GM23338 (cell line): ENCODE measurements at regions not wholly inside any gene's neighbourhood (a gene's known extent, or its start where the extent isn't known, plus 50 kb on each side); places are given as distances from the start of the nearest gene placed in this dataset.

Experiments
- ATAC-seq: fragments of 200-7000 bp; cut with Tn5 transposase; 3 replicates; pipeline ENCODE4 v1.9.1; 2020
- DNase-seq: peaks from one replicate; pipeline ENCODE4 v3.0.0-alpha.2; 2015; ENCODE audit warnings: low spot score
- H2AFZ ChIP-seq: fragments of 200-600 bp; sonication (generic); 2 replicates; pipeline ENCODE4 v1.8.0; 2016; ENCODE audit warnings: antibody characterized with exemption, mild to moderate bottlenecking, moderate library complexity
- H3F3A ChIP-seq: fragments of 200-600 bp; sonication (generic); replicated peaks from 2 replicates; pipeline ENCODE4 v1.8.0; 2017; ENCODE audit warnings: antibody characterized with exemption, mixed run types, low read depth
- H3K27ac ChIP-seq: fragments of 200-600 bp; sonication (generic); 2 replicates; pipeline ENCODE4 v1.6.1; 2016; ENCODE audit warnings: low read depth
- H3K27me3 ChIP-seq: fragments of 200-600 bp; sonication (generic); 2 replicates; pipeline ENCODE4 v1.8.0; 2016; ENCODE audit warnings: mild to moderate bottlenecking, mixed run types, moderate library complexity; ENCODE audit not compliant: insufficient read depth
- H3K36me3 ChIP-seq: fragments of 200-600 bp; sonication (generic); 2 replicates; pipeline ENCODE4 v1.8.0; 2016; ENCODE audit warnings: mild to moderate bottlenecking; ENCODE audit not compliant: insufficient read depth
- H3K4me1 ChIP-seq: fragments of 200-600 bp; sonication (generic); 2 replicates; pipeline ENCODE4 v1.8.0; 2016; ENCODE audit warnings: mild to moderate bottlenecking, moderate library complexity; ENCODE audit not compliant: insufficient read depth
- H3K4me2 ChIP-seq: fragments of 200-600 bp; sonication (generic); 2 replicates; pipeline ENCODE4 v1.7.1; 2017; ENCODE audit warnings: mixed run types
- H3K4me3 ChIP-seq: fragments of 200-600 bp; sonication (generic); 2 replicates; pipeline ENCODE4 v1.6.1; 2016; ENCODE audit warnings: mixed run types
- H3K79me2 ChIP-seq: fragments of 200-600 bp; sonication (generic); replicated peaks from 2 replicates; pipeline ENCODE4 v1.8.0; 2017; ENCODE audit warnings: mild to moderate bottlenecking; ENCODE audit not compliant: insufficient read depth
- H3K9me2 ChIP-seq: fragments of 200-600 bp; sonication (generic); 2 replicates; pipeline ENCODE4 v1.8.0; 2017; ENCODE audit not compliant: insufficient read depth
- H4K20me1 ChIP-seq: fragments of 200-600 bp; sonication (generic); replicated peaks from 2 replicates; pipeline ENCODE4 v1.8.0; 2017; ENCODE audit warnings: mild to moderate bottlenecking; ENCODE audit not compliant: insufficient read depth
- H3K27ac Mint-ChIP-seq: 2 replicates; pipeline ENCODE4 v1.8.0; 2020; ENCODE audit warnings: inconsistent platforms, mild to moderate bottlenecking, moderate library complexity, mixed read lengths
- H3K27me3 Mint-ChIP-seq: 3 replicates; pipeline ENCODE4 v1.8.0; 2022; ENCODE audit warnings: low read depth, mild to moderate bottlenecking, moderate library complexity, mixed read lengths, inconsistent platforms; ENCODE audit not compliant: insufficient read depth, poor library complexity
- H3K36me3 Mint-ChIP-seq: 3 replicates; pipeline ENCODE4 v1.8.0; 2021; ENCODE audit warnings: low read depth, mild to moderate bottlenecking, inconsistent platforms, moderate library complexity, mixed read lengths
- H3K4me1 Mint-ChIP-seq: 3 replicates; pipeline ENCODE4 v1.8.0; 2020; ENCODE audit warnings: mild to moderate bottlenecking, inconsistent platforms, mixed read lengths
- H3K4me3 Mint-ChIP-seq: 3 replicates; pipeline ENCODE4 v1.8.0; 2021; ENCODE audit warnings: moderate library complexity, mild to moderate bottlenecking, inconsistent platforms, mixed read lengths
- H3K9me3 Mint-ChIP-seq: 3 replicates; pipeline ENCODE4 v1.8.0; 2020; ENCODE audit warnings: moderate library complexity, mild to moderate bottlenecking, inconsistent platforms, mixed read lengths
- EZH2 ChIP-seq: fragments of 200-600 bp; sonication (generic); IDR thresholded peaks from one replicate; pipeline ENCODE4 v1.8.0; 2017; ENCODE audit warnings: antibody characterized with exemption, mild to moderate bottlenecking, low read depth; ENCODE audit not compliant: unreplicated experiment
- EZH2phosphoT487 ChIP-seq: fragments of 200-600 bp; sonication (generic); IDR thresholded peaks from one replicate; pipeline ENCODE4 v1.8.1; 2018; ENCODE audit warnings: antibody characterized with exemption; ENCODE audit not compliant: unreplicated experiment
- JUNB ChIP-seq: IDR thresholded peaks from one replicate; pipeline ENCODE4 v1.6.1; 2016; ENCODE audit warnings: antibody characterized with exemption; ENCODE audit not compliant: unreplicated experiment
- NANOG ChIP-seq: IDR thresholded peaks from 2 replicates; pipeline ENCODE4 v1.6.1; 2016; ENCODE audit warnings: antibody characterized with exemption, borderline replicate concordance
- POLR2AphosphoS5 ChIP-seq: IDR thresholded peaks from 2 replicates; pipeline ENCODE4 v1.6.1; 2016; ENCODE audit warnings: antibody characterized with exemption, low read depth
- STAT1 ChIP-seq: IDR thresholded peaks from one replicate; pipeline ENCODE4 v1.6.1; 2016; ENCODE audit warnings: antibody characterized with exemption; ENCODE audit not compliant: unreplicated experiment
- ZNF114 ChIP-seq: fragments of 250-450 bp; sonication (Bioruptor Pico); IDR thresholded peaks from 2 replicates; pipeline ENCODE4 v1.5.0; 2020; ENCODE audit warnings: mild to moderate bottlenecking, moderate library complexity
- ZNF331 ChIP-seq: fragments of 250-450 bp; sonication (Bioruptor Pico); IDR thresholded peaks from 2 replicates; pipeline ENCODE4 v1.5.0; 2020; ENCODE audit warnings: low read depth, mild to moderate bottlenecking, moderate library complexity
- TF ChIP-seq, protein P1 (sequence below), 2 experiments: fragments of 200-600 bp in 1 of 2; sonication (generic) in 1 of 2; conservative IDR thresholded peaks; 2 replicates each; pipeline versions ENCODE4 v1.5.1 to v1.6.1; 2016 to 2017; ENCODE audit warnings: antibody characterized with exemption in 2 of 2, low read depth in 2 of 2, mild to moderate bottlenecking in 2 of 2, moderate library complexity in 1 of 2
- TF ChIP-seq, protein P2 (sequence below): IDR thresholded peaks from 2 replicates; pipeline ENCODE4 v1.6.1; 2016; ENCODE audit warnings: antibody characterized with exemption

DNA sequence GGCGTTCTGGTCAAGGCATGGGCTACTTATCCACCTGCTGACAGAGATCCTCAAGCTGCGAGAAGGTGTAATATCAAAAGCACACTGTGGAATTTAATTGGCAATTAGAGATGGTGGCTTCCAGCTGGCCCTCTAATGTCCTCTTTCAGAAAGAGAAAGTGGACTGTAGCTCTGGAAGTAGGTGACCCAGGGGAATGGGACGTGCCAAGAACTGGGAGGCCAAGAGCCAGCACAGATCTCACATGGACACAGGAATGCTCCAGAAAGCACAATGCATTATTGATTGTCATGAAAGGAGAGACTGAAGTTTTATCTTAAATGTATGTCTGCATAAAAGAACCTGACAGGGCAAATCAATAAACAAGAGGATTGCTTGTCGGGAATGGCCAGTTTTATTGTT, 198.6 kb upstream of the CDH4 start:
- Histone ChIP-seq H4K20me1 (no peaks in the 10 kb centered on the region), H3K4me2 (no peak overlapping the region), H2AFZ (no peak overlapping the region), H3K4me1 (no peaks in the 10 kb centered on the region), H3K36me3 (no peaks in the 10 kb centered on the region), H3K27me3 (no peaks in the 10 kb centered on the region), H3F3A (no peaks in the 10 kb centered on the region), H3K9me2 (no peaks in the 10 kb centered on the region), H3K27ac (no peak overlapping the region), H3K79me2 (no peaks in the 10 kb centered on the region), H3K4me3 (no peak overlapping the region)
- TF ChIP-seq ZNF114 (CRISPR knock-in tag) = no peak
- no peak for TF ChIP-seq ZNF331
- no peak for TF ChIP-seq EZH2phosphoT487
- no peak for TF ChIP-seq EZH2
- TF ChIP-seq, protein P1, sequence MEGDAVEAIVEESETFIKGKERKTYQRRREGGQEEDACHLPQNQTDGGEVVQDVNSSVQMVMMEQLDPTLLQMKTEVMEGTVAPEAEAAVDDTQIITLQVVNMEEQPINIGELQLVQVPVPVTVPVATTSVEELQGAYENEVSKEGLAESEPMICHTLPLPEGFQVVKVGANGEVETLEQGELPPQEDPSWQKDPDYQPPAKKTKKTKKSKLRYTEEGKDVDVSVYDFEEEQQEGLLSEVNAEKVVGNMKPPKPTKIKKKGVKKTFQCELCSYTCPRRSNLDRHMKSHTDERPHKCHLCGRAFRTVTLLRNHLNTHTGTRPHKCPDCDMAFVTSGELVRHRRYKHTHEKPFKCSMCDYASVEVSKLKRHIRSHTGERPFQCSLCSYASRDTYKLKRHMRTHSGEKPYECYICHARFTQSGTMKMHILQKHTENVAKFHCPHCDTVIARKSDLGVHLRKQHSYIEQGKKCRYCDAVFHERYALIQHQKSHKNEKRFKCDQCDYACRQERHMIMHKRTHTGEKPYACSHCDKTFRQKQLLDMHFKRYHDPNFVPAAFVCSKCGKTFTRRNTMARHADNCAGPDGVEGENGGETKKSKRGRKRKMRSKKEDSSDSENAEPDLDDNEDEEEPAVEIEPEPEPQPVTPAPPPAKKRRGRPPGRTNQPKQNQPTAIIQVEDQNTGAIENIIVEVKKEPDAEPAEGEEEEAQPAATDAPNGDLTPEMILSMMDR (conservative IDR thresholded peaks at IDR 0.05; ENCODE audit: low read depth in 2 of 2) = no peak
- no peak for TF ChIP-seq JUNB
- TF ChIP-seq POLR2AphosphoS5 = no peak
- no peak for TF ChIP-seq STAT1
- DNase-seq = no peak
- peaks cover 10% of the 10 kb centered on the region for H3K4me1 Mint-ChIP-seq
- H3K27ac Mint-ChIP-seq = no peak overlapping the region
- peaks cover 25% of the 10 kb centered on the region for H3K27me3 Mint-ChIP-seq
- H3K4me3 Mint-ChIP-seq = no peak overlapping the region
- H3K36me3 Mint-ChIP-seq = no peaks in the 10 kb centered on the region
- peaks cover 2% of the 10 kb centered on the region; the same call in 1 of the 3 replicates for H3K9me3 Mint-ChIP-seq
- no peak for ATAC-seq

- H3K27me3 Mint-ChIP-seq = peaks cover 25% of the 10 kb centered on the region
- DNase-seq = no peak
- H3K9me3 Mint-ChIP-seq = no peaks in the 10 kb centered on the region; the same call in 2 of the 3 replicates
- H3K9me2 ChIP-seq = no peaks in the 10 kb centered on the region
- H3K27ac Mint-ChIP-seq = no peak overlapping the region
- no peaks in the 10 kb centered on the region for H3K4me1 ChIP-seq
- H3K4me3 ChIP-seq = no peak overlapping the region
- H3K36me3 Mint-ChIP-seq = no peaks in the 10 kb centered on the region
- no peaks in the 10 kb centered on the region for H3K36me3 ChIP-seq
- H3K4me2 ChIP-seq = no peak overlapping the region
- no peak overlapping the region for H3K4me3 Mint-ChIP-seq
- H4K20me1 ChIP-seq = no peaks in the 10 kb centered on the region
- H3K4me1 Mint-ChIP-seq = peaks cover 10% of the 10 kb centered on the region
- no peak for ATAC-seq
- no peaks in the 10 kb centered on the region for H3K27me3 ChIP-seq
- no peak overlapping the region for H3K27ac ChIP-seq
- TF ChIP-seq, protein P1 (conservative IDR thresholded peaks at IDR 0.05; ENCODE audit: low read depth in 2 of 2) = no peak
- TF ChIP-seq JUNB (no peak), EZH2phosphoT487 (no peak), NANOG (no peak)
- TF ChIP-seq, protein P2, sequence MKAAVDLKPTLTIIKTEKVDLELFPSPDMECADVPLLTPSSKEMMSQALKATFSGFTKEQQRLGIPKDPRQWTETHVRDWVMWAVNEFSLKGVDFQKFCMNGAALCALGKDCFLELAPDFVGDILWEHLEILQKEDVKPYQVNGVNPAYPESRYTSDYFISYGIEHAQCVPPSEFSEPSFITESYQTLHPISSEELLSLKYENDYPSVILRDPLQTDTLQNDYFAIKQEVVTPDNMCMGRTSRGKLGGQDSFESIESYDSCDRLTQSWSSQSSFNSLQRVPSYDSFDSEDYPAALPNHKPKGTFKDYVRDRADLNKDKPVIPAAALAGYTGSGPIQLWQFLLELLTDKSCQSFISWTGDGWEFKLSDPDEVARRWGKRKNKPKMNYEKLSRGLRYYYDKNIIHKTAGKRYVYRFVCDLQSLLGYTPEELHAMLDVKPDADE = no peak
- no peaks in the 10 kb centered on the region for H3F3A ChIP-seq
- H2AFZ ChIP-seq = no peak overlapping the region
- no peaks in the 10 kb centered on the region for H3K79me2 ChIP-seq
These were observed 198.2 kb upstream of the CDH4 start for GRCh38 chr20:61053889-61054288.
